Ovary (tissue), 7 donors: ENCODE measurements at regions not wholly inside any gene's neighbourhood (a gene's known extent, or its start where the extent isn't known, plus 50 kb on each side); places are given as distances from the start of the nearest gene placed in this dataset.

Experiments
- DNase-seq, 5 donors: peaks; one replicate each; pipeline ENCODE4 v3.0.0-alpha.2; 2019 to 2020
- H3K27ac ChIP-seq, 2 donors: fragments of 200-600 bp; one replicate each; pipeline versions ENCODE4 v1.5.1 to v1.8.0; 2019 to 2022
- H3K27me3 ChIP-seq: fragments of 200-600 bp; one replicate; pipeline ENCODE4 v1.8.0; 2022
- H3K36me3 ChIP-seq: fragments of 200-600 bp; sonication (generic); one replicate; pipeline ENCODE4 v1.5.1; 2019
- H3K4me1 ChIP-seq: one replicate; pipeline ENCODE4 v1.8.1; 2013; ENCODE audit warnings: mild to moderate bottlenecking, moderate library complexity; ENCODE audit not compliant: insufficient read depth
- H3K4me3 ChIP-seq: fragments of 200-600 bp; sonication (generic); one replicate; pipeline ENCODE4 v1.5.1; 2017
- H3K9me3 ChIP-seq, 2 donors: fragments of 200-600 bp in 1 of 2; sonication (generic) in 1 of 2; one replicate each; pipeline versions ENCODE4 v1.5.1 to v1.8.1; 2013 to 2019; ENCODE audit warnings: mild to moderate bottlenecking in 1 of 2, moderate library complexity in 1 of 2
- CTCF ChIP-seq, 3 donors: fragments of 450-650 bp in 2 of 3; fragments of 200-600 bp in 1 of 3; IDR thresholded peaks; one replicate each; pipeline versions ENCODE4 v1.5.1 to v1.8.0; 2016 to 2022; ENCODE audit warnings: antibody characterized with exemption in 3 of 3, mild to moderate bottlenecking in 1 of 3
- EP300 ChIP-seq: sonication (generic); formaldehyde crosslinking; IDR thresholded peaks from one replicate; pipeline ENCODE4 v1.6.1; 2017; ENCODE audit warnings: antibody characterized with exemption
- POLR2A ChIP-seq: fragments of 450-650 bp; IDR thresholded peaks from one replicate; pipeline ENCODE4 v1.6.1; 2017; ENCODE audit warnings: antibody characterized with exemption, mild to moderate bottlenecking, moderate library complexity
- WGBS, 3 donors: extraction: QIAGEN DNeasy Blood & Tissue Kit in 1 of 3; methylation state at CpG; one replicate each; pipeline versions ENCODE4 v1.1.5 to v1.1.7; 2013 to 2017; 5-methylcytosine and 5-hydroxymethylcytosine counted together
- intact Hi-C, 4 donors: fragments of 100-400 bp; cut with DNase I; formaldehyde crosslinking; loops; one replicate each; pipeline versions ENCODE4 v1.11.0 to v1.15.1; 2022 to 2023
- donor health status: DM: no; HTN: no; CAD: no; lungs with moderate emphysema.
- donor health status: DM: no; HTN: no; CAD: no.
- donor health status: Bipolar disorder and iron deficiency.
- donor health status: DM: no; HTN: no; CAD: no.
- donor health status: DM: yes; HTN: yes; CAD: no.

- no peak for TF ChIP-seq EP300
- TF ChIP-seq CTCF (IDR thresholded peaks at IDR 0.05) = no peak
- no peak for TF ChIP-seq POLR2A
- H3K9me3 ChIP-seq = no peaks in the 10 kb centered on the region
- H3K36me3 ChIP-seq = no peaks in the 10 kb centered on the region
- 94 to 96% (median 95%) methylated on average over 5 of the region's 5 CpGs for WGBS, 3 donors
- H3K4me3 ChIP-seq = no peak overlapping the region
- intact Hi-C loops = no loop called here
- no peaks in the 10 kb centered on the region for H3K27me3 ChIP-seq
- no peak for DNase-seq
- no peak overlapping the region for H3K27ac ChIP-seq
- peaks cover 5% of the 10 kb centered on the region for H3K4me1 ChIP-seq
These were observed 167.7 kb upstream of the PDE10A start for GRCh38 chr6:165830761-165831160.

DNA sequence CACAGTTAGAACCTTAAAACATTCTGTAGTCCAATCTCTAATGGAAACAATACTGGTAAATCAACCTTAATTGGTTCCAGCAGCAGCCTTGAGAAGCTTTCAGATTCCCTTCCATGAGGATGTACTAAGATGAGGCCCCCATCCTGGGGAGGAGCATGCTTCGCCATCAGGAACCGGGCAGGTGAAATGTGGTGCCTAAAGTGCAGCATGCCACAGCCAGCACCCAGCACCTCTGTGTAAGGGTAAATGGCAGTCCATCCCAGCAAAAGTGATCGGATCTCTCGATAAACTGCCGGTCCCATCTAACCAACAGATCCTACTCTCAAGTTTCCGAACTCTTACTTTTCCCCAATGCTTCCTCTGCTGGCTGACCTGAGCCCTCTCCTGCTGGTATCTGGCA lies 166.3 kb upstream of the PDE10A start:
- no peaks in the 10 kb centered on the region for H3K9me3 ChIP-seq
- H3K27ac ChIP-seq = no peak overlapping the region
- intact Hi-C loops = no loop called here
- TF ChIP-seq EP300 (no peak), CTCF (IDR thresholded peaks at IDR 0.05) (no peak), POLR2A (no peak)
- H3K4me3 ChIP-seq = no peak overlapping the region
- H3K4me1 ChIP-seq = no peaks in the 10 kb centered on the region
- no peaks in the 10 kb centered on the region for H3K27me3 ChIP-seq
- 96 to 98% (median 97%) methylated on average over 6 of the region's 6 CpGs for WGBS, 3 donors
- DNase-seq = no peak
- H3K36me3 ChIP-seq = no peaks in the 10 kb centered on the region

- H3K4me1 ChIP-seq = no peaks in the 10 kb centered on the region
- TF ChIP-seq CTCF (IDR thresholded peaks at IDR 0.05) = no peak
- no peak for TF ChIP-seq POLR2A
- TF ChIP-seq EP300 = no peak
- DNase-seq = no peak
- intact Hi-C loops = no loop called here
- WGBS, 3 donors = 95 to 97% (median 96%) methylated on average over 19 of the region's 19 CpGs
- H3K27ac ChIP-seq = no peak overlapping the region
- no peaks in the 10 kb centered on the region for H3K9me3 ChIP-seq
- H3K4me3 ChIP-seq = no peak overlapping the region
- no peaks in the 10 kb centered on the region for H3K27me3 ChIP-seq
- no peaks in the 10 kb centered on the region for H3K36me3 ChIP-seq
These were observed 164.1 kb upstream of the PDE10A start for GRCh38 chr6:165827190-165827518.

- Histone ChIP-seq H3K27me3 (no peaks in the 10 kb centered on the region), H3K36me3 (no peaks in the 10 kb centered on the region), H3K4me3 (no peak overlapping the region), H3K4me1 (no peaks in the 10 kb centered on the region), H3K9me3 (no peaks in the 10 kb centered on the region), H3K27ac (no peak overlapping the region)
- no peak for DNase-seq
- TF ChIP-seq EP300 (no peak), POLR2A (no peak), CTCF (IDR thresholded peaks at IDR 0.05) (no peak)
- WGBS, 3 donors = 93 to 95% (median 93%) methylated on average over 32 to 33 of the region's 33 CpGs
- intact Hi-C loops = no loop called here
These were observed 163.6 kb upstream of the PDE10A start for GRCh38 chr6:165826487-165827189.
